ENCODE measurements at regions not wholly inside any gene's neighbourhood (a gene's known extent, or its start where the extent isn't known, plus 50 kb on each side); places are given as distances from the start of the nearest gene placed in this dataset.

DNA sequence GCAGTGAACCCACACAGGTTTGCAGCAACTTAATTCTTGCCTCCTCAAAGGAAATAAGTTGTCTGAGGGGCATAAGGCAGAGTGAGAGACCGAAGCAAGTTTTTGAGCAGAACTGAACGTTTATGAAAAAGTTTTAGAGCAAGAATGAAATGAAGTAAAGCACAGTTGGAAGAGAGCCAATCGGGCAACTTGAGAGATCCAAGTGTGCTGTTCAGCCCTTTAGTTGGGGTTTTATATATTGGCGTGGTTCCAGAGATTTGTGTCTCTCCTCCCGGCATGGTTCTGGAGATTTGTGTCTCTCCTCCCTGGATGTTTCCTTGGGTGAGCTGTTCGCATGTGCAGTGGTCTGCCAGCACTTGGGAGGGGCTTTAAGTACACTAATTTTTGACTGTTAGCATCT, 141.4 kb upstream of the DGKB start:
- no peaks in the 10 kb centered on the region for H3K27me3 ChIP-seq (ENCODE audit: control insufficient read depth in 1 of 2, insufficient read depth in 2 of 2, low read length in 2 of 2)
- ChIA-PET POLR2A (no interaction called here), CTCF (ENCODE audit: low intra/inter-chr PET ratio, low total read pairs) (no interaction called here)
- TF ChIP-seq MAFG (CRISPR knock-in tag; IDR thresholded peaks at IDR 0.05) (no peak), ZNF619 (CRISPR knock-in tag; IDR thresholded peaks at IDR 0.05) (no peak)
- no TSS peak for BruUV-seq (replicated peaks)
- H3K9me3 ChIP-seq (ENCODE audit: low read length) = peaks cover 15% of the 10 kb centered on the region; the same call in 1 of the 2 replicates
- H3K36me3 ChIP-seq (replicated peaks in 1 of 2; ENCODE audit: control insufficient read depth in 1 of 2, insufficient read depth in 2 of 2, low read length in 2 of 2) = no peaks in the 10 kb centered on the region
- no peak overlapping the region for H3K4me3 ChIP-seq (replicated peaks in 1 of 3; ENCODE audit: insufficient read depth in 1 of 3, low read depth in 2 of 3, low read length in 3 of 3)
- H3K27ac ChIP-seq (ENCODE audit: extremely low read length, insufficient read depth, low read length) = no peak overlapping the region
- no peak for FAIRE-seq
- in situ Hi-C loops (cut with HindIII; ENCODE audit: extremely low pct_ligation_motif_present, low pct_unique_long_range_greater_than_20kb) = no loop called here
- H3K4me2 ChIP-seq (ENCODE audit: low read depth, low read length) = no peak overlapping the region
- no peak overlapping the region for H3K9ac ChIP-seq (ENCODE audit: insufficient read depth, low read depth, low read length)
- WGBS (ENCODE audit: low lambda C conversion rate) = 0% methylated on average over 6 of the region's 6 CpGs
- DNase-seq (ENCODE audit: low spot score) = no peak
- H2AFZ ChIP-seq (ENCODE audit: low read length) = no peak overlapping the region
- no peaks in the 10 kb centered on the region for H3K79me2 ChIP-seq (ENCODE audit: insufficient read depth, low read length)
- no peaks in the 10 kb centered on the region for H3K4me1 ChIP-seq (ENCODE audit: insufficient read depth, low read length)
- ATAC-seq = no peak
- intact Hi-C loops (cut with micrococcal nuclease; ENCODE audit: unreplicated experiment) = no loop called here
- H4K20me1 ChIP-seq (ENCODE audit: insufficient read depth, low read length) = no peaks in the 10 kb centered on the region

DNA sequence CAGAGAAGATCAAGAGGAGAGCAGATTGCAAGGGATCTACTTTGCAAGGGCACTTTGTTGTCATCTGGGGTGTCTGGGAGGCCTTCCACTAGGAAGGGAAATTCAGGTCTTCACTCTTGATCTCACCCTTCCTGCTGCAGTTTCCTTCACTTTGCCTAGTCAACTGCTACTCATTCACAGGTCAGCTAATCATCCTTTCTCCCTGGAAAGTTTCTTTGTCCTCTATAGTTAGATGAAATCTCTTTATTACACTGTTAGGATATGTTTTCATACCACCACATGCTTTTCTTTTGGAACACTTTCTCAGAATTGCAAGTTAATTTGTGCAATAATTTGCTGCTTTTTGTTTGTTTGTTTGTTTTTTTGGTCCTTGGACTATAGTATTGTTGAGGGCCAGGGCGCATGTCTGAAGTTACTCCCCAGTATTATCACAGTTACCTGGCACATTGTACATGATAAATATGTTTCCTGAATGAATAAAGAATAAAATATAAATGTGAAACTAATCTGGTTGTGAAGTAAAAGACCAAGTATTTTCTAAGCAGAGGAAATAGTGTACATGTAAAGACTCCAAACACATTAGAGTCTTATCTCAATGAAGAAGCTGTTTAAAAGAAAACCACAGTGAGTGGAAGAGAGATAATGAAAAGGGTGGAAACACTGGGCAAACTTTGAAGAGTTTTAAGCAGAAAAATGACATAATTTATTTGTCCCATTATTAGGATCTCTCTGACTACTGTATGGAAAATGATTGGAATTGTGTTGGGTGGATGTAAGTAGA, 139.9 kb upstream of the DGKB start:
- H3K4me3 ChIP-seq (replicated peaks in 1 of 3; ENCODE audit: insufficient read depth in 1 of 3, low read depth in 2 of 3, low read length in 3 of 3) = no peak overlapping the region
- CTCF ChIA-PET (ENCODE audit: low intra/inter-chr PET ratio, low total read pairs) = no interaction called here
- no peaks in the 10 kb centered on the region for H3K4me1 ChIP-seq (ENCODE audit: insufficient read depth, low read length)
- intact Hi-C loops (cut with micrococcal nuclease; ENCODE audit: unreplicated experiment) (no loop called here), in situ Hi-C loops (cut with HindIII; ENCODE audit: extremely low pct_ligation_motif_present, low pct_unique_long_range_greater_than_20kb) (no loop called here)
- FAIRE-seq = no peak
- no peak overlapping the region for H2AFZ ChIP-seq (ENCODE audit: low read length)
- no peaks in the 10 kb centered on the region for H3K27me3 ChIP-seq (ENCODE audit: control insufficient read depth in 1 of 2, insufficient read depth in 2 of 2, low read length in 2 of 2)
- H3K9me3 ChIP-seq (ENCODE audit: low read length) = peaks cover 9% of the 10 kb centered on the region; the same call in 1 of the 2 replicates
- no peaks in the 10 kb centered on the region for H3K36me3 ChIP-seq (replicated peaks in 1 of 2; ENCODE audit: control insufficient read depth in 1 of 2, insufficient read depth in 2 of 2, low read length in 2 of 2)
- H3K27ac ChIP-seq (ENCODE audit: extremely low read length, insufficient read depth, low read length) = no peak overlapping the region
- H4K20me1 ChIP-seq (ENCODE audit: insufficient read depth, low read length) = no peaks in the 10 kb centered on the region
- 2% methylated on average over 1 of the region's 1 CpG for WGBS (ENCODE audit: low lambda C conversion rate)
- no peak for DNase-seq (ENCODE audit: low spot score)
- BruUV-seq (replicated peaks) = no TSS peak
- no peak overlapping the region for H3K4me2 ChIP-seq (ENCODE audit: low read depth, low read length)
- no peaks in the 10 kb centered on the region for H3K79me2 ChIP-seq (ENCODE audit: insufficient read depth, low read length)
- POLR2A ChIA-PET = no interaction called here
- no peak overlapping the region for H3K9ac ChIP-seq (ENCODE audit: insufficient read depth, low read depth, low read length)
- ATAC-seq = no peak
- TF ChIP-seq MYC (CRISPR knock-in tag; IDR thresholded peaks at IDR 0.05; ENCODE audit: borderline replicate concordance) (no peak), GZF1 (CRISPR knock-in tag; IDR thresholded peaks at IDR 0.05) (no peak), U2AF1 (optimal IDR thresholded peaks at IDR 0.05; ENCODE audit: low read depth, low read length) (no peak), ZNF143 (CRISPR knock-in tag; IDR thresholded peaks at IDR 0.05) (no peak), CEBPG (CRISPR knock-in tag; IDR thresholded peaks at IDR 0.05) (no peak), MAFG (CRISPR knock-in tag; IDR thresholded peaks at IDR 0.05) (no peak), TCF12 (IDR thresholded peaks at IDR 0.05) (no peak), TCF12 (CRISPR knock-in tag; IDR thresholded peaks at IDR 0.05) (no peak), ZNF274 (CRISPR knock-in tag; IDR thresholded peaks at IDR 0.05) (no peak), ZNF333 (CRISPR knock-in tag; IDR thresholded peaks at IDR 0.05; ENCODE audit: borderline replicate concordance) (no peak), RELA (CRISPR knock-in tag; IDR thresholded peaks at IDR 0.05) (no peak), ZNF644 (CRISPR knock-in tag; IDR thresholded peaks at IDR 0.05; ENCODE audit: low read depth) (no peak), PCBP1 (IDR thresholded peaks at IDR 0.05; ENCODE audit: borderline replicate concordance, low read depth, low read length) (no peak), ZNF678 (CRISPR knock-in tag; IDR thresholded peaks at IDR 0.05) (no peak), RARA (CRISPR knock-in tag; IDR thresholded peaks at IDR 0.05) (no peak), ZNF816 (CRISPR knock-in tag; IDR thresholded peaks at IDR 0.05; ENCODE audit: borderline replicate concordance) (no peak), ZZZ3 (CRISPR knock-in tag; IDR thresholded peaks at IDR 0.05; ENCODE audit: borderline replicate concordance) (no peak)
- TF ChIP-seq, protein P1, sequence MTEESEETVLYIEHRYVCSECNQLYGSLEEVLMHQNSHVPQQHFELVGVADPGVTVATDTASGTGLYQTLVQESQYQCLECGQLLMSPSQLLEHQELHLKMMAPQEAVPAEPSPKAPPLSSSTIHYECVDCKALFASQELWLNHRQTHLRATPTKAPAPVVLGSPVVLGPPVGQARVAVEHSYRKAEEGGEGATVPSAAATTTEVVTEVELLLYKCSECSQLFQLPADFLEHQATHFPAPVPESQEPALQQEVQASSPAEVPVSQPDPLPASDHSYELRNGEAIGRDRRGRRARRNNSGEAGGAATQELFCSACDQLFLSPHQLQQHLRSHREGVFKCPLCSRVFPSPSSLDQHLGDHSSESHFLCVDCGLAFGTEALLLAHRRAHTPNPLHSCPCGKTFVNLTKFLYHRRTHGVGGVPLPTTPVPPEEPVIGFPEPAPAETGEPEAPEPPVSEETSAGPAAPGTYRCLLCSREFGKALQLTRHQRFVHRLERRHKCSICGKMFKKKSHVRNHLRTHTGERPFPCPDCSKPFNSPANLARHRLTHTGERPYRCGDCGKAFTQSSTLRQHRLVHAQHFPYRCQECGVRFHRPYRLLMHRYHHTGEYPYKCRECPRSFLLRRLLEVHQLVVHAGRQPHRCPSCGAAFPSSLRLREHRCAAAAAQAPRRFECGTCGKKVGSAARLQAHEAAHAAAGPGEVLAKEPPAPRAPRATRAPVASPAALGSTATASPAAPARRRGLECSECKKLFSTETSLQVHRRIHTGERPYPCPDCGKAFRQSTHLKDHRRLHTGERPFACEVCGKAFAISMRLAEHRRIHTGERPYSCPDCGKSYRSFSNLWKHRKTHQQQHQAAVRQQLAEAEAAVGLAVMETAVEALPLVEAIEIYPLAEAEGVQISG (CRISPR knock-in tag; IDR thresholded peaks at IDR 0.05) = no peak

Data from HepG2 (cell line).